HEK293 (cell line): ENCODE measurements at regions not wholly inside any gene's neighbourhood (a gene's known extent, or its start where the extent isn't known, plus 50 kb on each side); places are given as distances from the start of the nearest gene placed in this dataset.

Experiments
- CTCF ChIA-PET: fragments of 350-600 bp; formaldehyde crosslinking; extraction: SDS; loops from one replicate; lab custom pipeline; 2021; ENCODE audit warnings: antibody characterized with exemption; lab: Yijun Ruan, JAX
- POLR2A ChIA-PET: fragments of 300-600 bp; formaldehyde crosslinking; extraction: SDS; loops from one replicate; lab custom pipeline; 2020; ENCODE audit warnings: antibody characterized with exemption, inconsistent platforms; lab: Yijun Ruan, JAX
- H3K27ac ChIP-seq: fragments of 200-500 bp; sonication (Bioruptor generic); 2 replicates; pipeline ENCODE4 v1.5.1; 2014; ENCODE audit warnings: low read depth, low read length, control low read depth, inconsistent platforms; ENCODE audit errors: extremely low read depth
- H3K36me3 ChIP-seq, 2 experiments: fragments of 200-500 bp in 1 of 2; sonication (Bioruptor generic) in 1 of 2; 1 replicate in 1 of 2; 2 replicates in 1 of 2; pipeline ENCODE4 v1.5.1; 2014 to 2017; ENCODE audit warnings: inconsistent platforms in 2 of 2, low read length in 2 of 2; ENCODE audit not compliant: control insufficient read depth in 2 of 2, insufficient read depth in 1 of 2
- H3K4me1 ChIP-seq: fragments of 200-500 bp; sonication (Bioruptor generic); 2 replicates; pipeline ENCODE4 v1.5.1; 2014; ENCODE audit warnings: mild to moderate bottlenecking, low read length, inconsistent platforms; ENCODE audit not compliant: control insufficient read depth, insufficient read depth
- H3K4me3 ChIP-seq: 2 replicates; pipeline ENCODE4 v1.5.1; 2011; ENCODE audit warnings: low read depth, mild to moderate bottlenecking, control low read depth, low read length, moderate library complexity
- H3K9me3 ChIP-seq: fragments of 200-500 bp; sonication (Bioruptor generic); 2 replicates; pipeline ENCODE4 v1.5.1; 2014; ENCODE audit warnings: low read depth, low read length, inconsistent platforms; ENCODE audit not compliant: control insufficient read depth, insufficient read depth
- EGR2 ChIP-seq: fragments of 450-650 bp; formaldehyde crosslinking; IDR thresholded peaks from 2 replicates; pipeline ENCODE4 v1.5.1; 2016; ENCODE audit warnings: low read depth, missing biosample characterization, missing genetic modification characterization
- IKZF3 ChIP-seq: fragments of 450-650 bp; IDR thresholded peaks from 2 replicates; pipeline ENCODE4 v1.5.0; 2018; ENCODE audit warnings: missing biosample characterization, mild to moderate bottlenecking, missing genetic modification characterization, moderate library complexity
- KLF16 ChIP-seq: fragments of 450-650 bp; formaldehyde crosslinking; IDR thresholded peaks from 2 replicates; pipeline ENCODE4 v1.5.1; 2017; ENCODE audit warnings: missing biosample characterization, missing genetic modification characterization
- PRDM10 ChIP-seq: fragments of 450-650 bp; formaldehyde crosslinking; IDR thresholded peaks from 2 replicates; pipeline ENCODE4 v1.5.1; 2016; ENCODE audit warnings: missing biosample characterization, missing genetic modification characterization
- SALL2 ChIP-seq: fragments of 450-650 bp; formaldehyde crosslinking; IDR thresholded peaks from 2 replicates; pipeline ENCODE4 v1.5.0; 2017; ENCODE audit warnings: missing biosample characterization, mild to moderate bottlenecking, missing genetic modification characterization, borderline replicate concordance
- SCRT2 ChIP-seq: fragments of 450-650 bp; formaldehyde crosslinking; IDR thresholded peaks from 2 replicates; pipeline ENCODE4 v1.5.1; 2016; ENCODE audit warnings: missing biosample characterization, missing genetic modification characterization
- ZNF157 ChIP-seq: fragments of 450-650 bp; formaldehyde crosslinking; IDR thresholded peaks from 2 replicates; pipeline ENCODE4 v1.5.1; 2016; ENCODE audit warnings: missing biosample characterization, missing genetic modification characterization
- ZNF221 ChIP-seq: fragments of 450-650 bp; formaldehyde crosslinking; IDR thresholded peaks from 2 replicates; pipeline ENCODE4 v1.5.1; 2017; ENCODE audit warnings: missing biosample characterization, missing genetic modification characterization, borderline replicate concordance
- ZNF560 ChIP-seq: fragments of 450-650 bp; formaldehyde crosslinking; IDR thresholded peaks from 2 replicates; pipeline ENCODE4 v1.5.1; 2017; ENCODE audit warnings: missing biosample characterization, missing genetic modification characterization, borderline replicate concordance
- ZNF629 ChIP-seq: fragments of 450-650 bp; formaldehyde crosslinking; IDR thresholded peaks from 2 replicates; pipeline ENCODE4 v1.5.1; 2017; ENCODE audit warnings: missing biosample characterization, missing genetic modification characterization
- ZNF670 ChIP-seq: fragments of 450-650 bp; formaldehyde crosslinking; IDR thresholded peaks from 2 replicates; pipeline ENCODE4 v1.5.1; 2016; ENCODE audit warnings: missing biosample characterization, missing genetic modification characterization, low read depth
- ZNF76 ChIP-seq: fragments of 450-650 bp; formaldehyde crosslinking; IDR thresholded peaks from 2 replicates; pipeline ENCODE4; 2016; ENCODE audit warnings: low read depth, missing biosample characterization, missing genetic modification characterization, borderline replicate concordance
- ZNF776 ChIP-seq: fragments of 450-650 bp; formaldehyde crosslinking; IDR thresholded peaks from 2 replicates; pipeline ENCODE4 v1.5.0; 2017; ENCODE audit warnings: missing biosample characterization, missing genetic modification characterization, borderline replicate concordance
- ZNF792 ChIP-seq: fragments of 450-650 bp; formaldehyde crosslinking; IDR thresholded peaks from 2 replicates; pipeline ENCODE4 v1.5.1; 2016; ENCODE audit warnings: missing biosample characterization, missing genetic modification characterization
- TF ChIP-seq, protein P1 (sequence below): fragments of 450-650 bp; formaldehyde crosslinking; IDR thresholded peaks from 2 replicates; pipeline ENCODE4 v1.5.1; 2016; ENCODE audit warnings: missing biosample characterization, missing genetic modification characterization
- TF ChIP-seq, protein P2 (sequence below): fragments of 450-650 bp; IDR thresholded peaks from 2 replicates; pipeline ENCODE4 v1.5.1; 2018; ENCODE audit warnings: missing biosample characterization, mild to moderate bottlenecking, missing genetic modification characterization
- TF ChIP-seq, protein P3 (sequence below): fragments of 450-650 bp; formaldehyde crosslinking; IDR thresholded peaks from 2 replicates; pipeline ENCODE4 v1.5.1; 2016; ENCODE audit warnings: missing biosample characterization, missing genetic modification characterization, borderline replicate concordance

DNA sequence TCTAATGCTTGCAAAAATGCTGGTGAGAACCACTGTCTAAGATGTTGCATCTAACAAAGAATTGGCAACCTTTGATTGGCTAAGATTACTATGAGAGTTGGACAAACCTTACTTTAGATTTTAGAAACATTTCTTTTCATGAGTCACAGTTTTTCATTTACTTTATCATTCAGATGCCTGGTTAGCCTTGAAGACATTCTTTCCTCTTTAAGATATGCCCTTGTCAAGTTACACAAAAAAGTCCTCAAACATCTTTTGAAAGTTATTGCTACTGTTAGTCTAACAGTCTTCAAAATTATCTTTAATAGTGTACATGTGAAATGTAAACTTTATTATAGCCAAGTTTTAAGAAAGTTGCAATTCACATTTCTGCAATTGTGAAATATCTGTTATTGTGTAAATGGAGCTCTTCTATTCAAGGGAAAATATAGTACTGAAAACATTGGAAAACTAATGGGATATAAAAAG is 276.3 kb downstream of the RND3 start:
- Histone ChIP-seq H3K9me3 (no peaks in the 10 kb centered on the region), H3K4me3 (no peak overlapping the region), H3K36me3 (no peaks in the 10 kb centered on the region), H3K27ac (no peak overlapping the region), H3K4me1 (no peaks in the 10 kb centered on the region)
- CTCF ChIA-PET = no interaction called here
- TF ChIP-seq SALL2 (tag by site-specific recombination) = no peak
- TF ChIP-seq, protein P1, sequence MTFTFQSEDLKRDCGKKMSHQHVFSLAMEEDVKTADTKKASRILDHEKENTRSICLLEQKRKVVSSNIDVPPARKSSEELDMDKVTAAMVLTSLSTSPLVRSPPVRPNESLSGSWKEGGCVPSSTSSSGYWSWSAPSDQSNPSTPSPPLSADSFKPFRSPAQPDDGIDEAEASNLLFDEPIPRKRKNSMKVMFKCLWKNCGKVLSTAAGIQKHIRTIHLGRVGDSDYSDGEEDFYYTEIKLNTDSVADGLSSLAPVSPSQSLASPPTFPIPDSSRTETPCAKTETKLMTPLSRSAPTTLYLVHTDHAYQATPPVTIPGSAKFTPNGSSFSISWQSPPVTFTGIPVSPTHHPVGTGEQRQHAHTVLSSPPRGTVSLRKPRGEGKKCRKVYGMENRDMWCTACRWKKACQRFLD (tag by site-specific recombination) = no peak
- TF ChIP-seq SCRT2 (tag by site-specific recombination) = no peak
- no peak for TF ChIP-seq ZNF776
- no peak for TF ChIP-seq ZNF221 (tag by site-specific recombination)
- TF ChIP-seq, protein P2, sequence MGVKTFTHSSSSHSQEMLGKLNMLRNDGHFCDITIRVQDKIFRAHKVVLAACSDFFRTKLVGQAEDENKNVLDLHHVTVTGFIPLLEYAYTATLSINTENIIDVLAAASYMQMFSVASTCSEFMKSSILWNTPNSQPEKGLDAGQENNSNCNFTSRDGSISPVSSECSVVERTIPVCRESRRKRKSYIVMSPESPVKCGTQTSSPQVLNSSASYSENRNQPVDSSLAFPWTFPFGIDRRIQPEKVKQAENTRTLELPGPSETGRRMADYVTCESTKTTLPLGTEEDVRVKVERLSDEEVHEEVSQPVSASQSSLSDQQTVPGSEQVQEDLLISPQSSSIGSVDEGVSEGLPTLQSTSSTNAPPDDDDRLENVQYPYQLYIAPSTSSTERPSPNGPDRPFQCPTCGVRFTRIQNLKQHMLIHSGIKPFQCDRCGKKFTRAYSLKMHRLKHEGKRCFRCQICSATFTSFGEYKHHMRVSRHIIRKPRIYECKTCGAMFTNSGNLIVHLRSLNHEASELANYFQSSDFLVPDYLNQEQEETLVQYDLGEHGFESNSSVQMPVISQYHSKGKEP (tag by site-specific recombination) = no peak
- TF ChIP-seq, protein P3, sequence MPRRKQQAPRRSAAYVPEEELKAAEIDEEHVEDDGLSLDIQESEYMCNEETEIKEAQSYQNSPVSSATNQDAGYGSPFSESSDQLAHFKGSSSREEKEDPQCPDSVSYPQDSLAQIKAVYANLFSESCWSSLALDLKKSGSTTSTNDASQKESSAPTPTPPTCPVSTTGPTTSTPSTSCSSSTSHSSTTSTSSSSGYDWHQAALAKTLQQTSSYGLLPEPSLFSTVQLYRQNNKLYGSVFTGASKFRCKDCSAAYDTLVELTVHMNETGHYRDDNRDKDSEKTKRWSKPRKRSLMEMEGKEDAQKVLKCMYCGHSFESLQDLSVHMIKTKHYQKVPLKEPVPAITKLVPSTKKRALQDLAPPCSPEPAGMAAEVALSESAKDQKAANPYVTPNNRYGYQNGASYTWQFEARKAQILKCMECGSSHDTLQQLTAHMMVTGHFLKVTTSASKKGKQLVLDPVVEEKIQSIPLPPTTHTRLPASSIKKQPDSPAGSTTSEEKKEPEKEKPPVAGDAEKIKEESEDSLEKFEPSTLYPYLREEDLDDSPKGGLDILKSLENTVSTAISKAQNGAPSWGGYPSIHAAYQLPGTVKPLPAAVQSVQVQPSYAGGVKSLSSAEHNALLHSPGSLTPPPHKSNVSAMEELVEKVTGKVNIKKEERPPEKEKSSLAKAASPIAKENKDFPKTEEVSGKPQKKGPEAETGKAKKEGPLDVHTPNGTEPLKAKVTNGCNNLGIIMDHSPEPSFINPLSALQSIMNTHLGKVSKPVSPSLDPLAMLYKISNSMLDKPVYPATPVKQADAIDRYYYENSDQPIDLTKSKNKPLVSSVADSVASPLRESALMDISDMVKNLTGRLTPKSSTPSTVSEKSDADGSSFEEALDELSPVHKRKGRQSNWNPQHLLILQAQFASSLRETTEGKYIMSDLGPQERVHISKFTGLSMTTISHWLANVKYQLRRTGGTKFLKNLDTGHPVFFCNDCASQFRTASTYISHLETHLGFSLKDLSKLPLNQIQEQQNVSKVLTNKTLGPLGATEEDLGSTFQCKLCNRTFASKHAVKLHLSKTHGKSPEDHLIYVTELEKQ (tag by site-specific recombination) = no peak
- no peak for TF ChIP-seq ZNF792
- TF ChIP-seq IKZF3 (tag by site-specific recombination) = no peak
- TF ChIP-seq KLF16 (tag by site-specific recombination) = no peak
- TF ChIP-seq ZNF76 = no peak
- TF ChIP-seq ZNF670 (tag by site-specific recombination) = no peak
- TF ChIP-seq ZNF629 (tag by site-specific recombination) = no peak
- no peak for TF ChIP-seq ZNF560
- TF ChIP-seq ZNF157 = no peak
- POLR2A ChIA-PET = no interaction called here

DNA sequence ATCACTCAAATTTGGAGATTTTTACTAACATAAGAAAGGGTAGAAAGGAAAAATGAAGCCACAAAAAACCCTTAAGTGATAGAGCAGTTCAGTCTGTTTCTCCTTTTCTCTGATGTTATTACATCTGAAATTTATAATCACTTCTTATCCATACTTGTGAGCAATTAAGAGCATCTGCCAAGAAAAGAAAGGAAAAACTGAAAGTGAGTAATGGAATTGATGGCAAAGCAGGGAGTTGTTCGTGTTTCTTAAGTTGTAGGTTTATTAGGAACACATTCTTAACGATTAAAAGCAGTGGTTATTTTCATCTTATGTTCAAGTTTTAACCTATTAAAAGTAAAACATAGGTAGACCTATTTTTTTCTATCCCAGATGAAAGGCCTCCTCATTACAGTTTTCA is 277.7 kb downstream of the RND3 start:
- Histone ChIP-seq H3K4me3 (no peak overlapping the region), H3K9me3 (no peaks in the 10 kb centered on the region), H3K27ac (no peak overlapping the region), H3K4me1 (no peaks in the 10 kb centered on the region), H3K36me3 (no peaks in the 10 kb centered on the region)
- POLR2A ChIA-PET = no interaction called here
- CTCF ChIA-PET = no interaction called here
- TF ChIP-seq PRDM10 (tag by site-specific recombination) (no peak), EGR2 (tag by site-specific recombination) (no peak)
- TF ChIP-seq, all 188 proteins: peak for 0
